ENCODE measurements at regions not wholly inside any gene's neighbourhood (a gene's known extent, or its start where the extent isn't known, plus 50 kb on each side); places are given as distances from the start of the nearest gene placed in this dataset.

GRCh38 chr17:13740686-13741085 is 139.0 kb upstream of the HS3ST3A1 start:
- no peak for DNase-seq (ENCODE audit: low spot score)

- DNase-seq (ENCODE audit: low spot score), result no peak
These were observed 140.0 kb upstream of the HS3ST3A1 start for GRCh38 chr17:13741744-13742143.

- no peak for DNase-seq (ENCODE audit: low spot score)
These were observed 142.2 kb upstream of the HS3ST3A1 start for GRCh38 chr17:13743906-13744305.

- no peak for DNase-seq (ENCODE audit: low spot score)
These were observed 144.7 kb upstream of the HS3ST3A1 start for GRCh38 chr17:13746404-13746803.

GRCh38 chr17:13749166-13749890 is 147.6 kb upstream of the HS3ST3A1 start:
- no peak for DNase-seq (ENCODE audit: low spot score)

GRCh38 chr17:13749891-13750235 is 148.1 kb upstream of the HS3ST3A1 start:
- DNase-seq (ENCODE audit: low spot score), result no peak

- DNase-seq (ENCODE audit: low spot score), result no peak
These were observed 149.4 kb upstream of the HS3ST3A1 start for GRCh38 chr17:13750816-13751793.

GRCh38 chr17:13753154-13753553 is 151.4 kb upstream of the HS3ST3A1 start:
- no peak for DNase-seq (ENCODE audit: low spot score)

GRCh38 chr17:13753771-13754170 is 152.0 kb upstream of the HS3ST3A1 start:
- no peak for DNase-seq (ENCODE audit: low spot score)

- DNase-seq (ENCODE audit: low spot score), result no peak
These were observed 154.1 kb upstream of the HS3ST3A1 start for GRCh38 chr17:13755851-13756250.

GRCh38 chr17:13756763-13757162 is 155.0 kb upstream of the HS3ST3A1 start:
- no peak for DNase-seq (ENCODE audit: low spot score)

GRCh38 chr17:13757871-13758270 is 156.1 kb upstream of the HS3ST3A1 start:
- DNase-seq (ENCODE audit: low spot score), result no peak

- DNase-seq (ENCODE audit: low spot score), result no peak
These were observed 158.0 kb upstream of the HS3ST3A1 start for GRCh38 chr17:13759518-13760335.

GRCh38 chr17:13761038-13761603 is 159.4 kb upstream of the HS3ST3A1 start:
- DNase-seq (ENCODE audit: low spot score), result no peak

- no peak for DNase-seq (ENCODE audit: low spot score)
These were observed 164.0 kb upstream of the HS3ST3A1 start for GRCh38 chr17:13765701-13766100.

GRCh38 chr17:13770702-13771101 is 169.0 kb upstream of the HS3ST3A1 start:
- DNase-seq (ENCODE audit: low spot score), result no peak

- no peak for DNase-seq (ENCODE audit: low spot score)
These were observed 173.7 kb upstream of the HS3ST3A1 start for GRCh38 chr17:13775450-13775849.

- DNase-seq (ENCODE audit: low spot score), result no peak
These were observed 174.4 kb upstream of the HS3ST3A1 start for GRCh38 chr17:13776027-13776551.

- DNase-seq (ENCODE audit: low spot score), result no peak
These were observed 175.3 kb upstream of the HS3ST3A1 start for GRCh38 chr17:13777003-13777402.

- no peak for DNase-seq (ENCODE audit: low spot score)
These were observed 182.8 kb upstream of the HS3ST3A1 start for GRCh38 chr17:13784434-13785095.

GRCh38 chr17:13785981-13786598 is 184.4 kb upstream of the HS3ST3A1 start:
- no peak for DNase-seq (ENCODE audit: low spot score)

Measured in hepatic stellate cell (primary cell).